LoVo (cell line): ENCODE measurements at regions not wholly inside any gene's neighbourhood (a gene's known extent, or its start where the extent isn't known, plus 50 kb on each side); places are given as distances from the start of the nearest gene placed in this dataset.
"Not testable (repeated sequence)": the region's sequence is repeated elsewhere in the genome, so short reads cannot be mapped to it uniquely, and the experiment has no call there.

ENCODE experiments used
- DNase-seq: peaks from one replicate; pipeline ENCODE4 v3.0.0-alpha.2; 2016; ENCODE audit warnings: low spot score

DNA sequence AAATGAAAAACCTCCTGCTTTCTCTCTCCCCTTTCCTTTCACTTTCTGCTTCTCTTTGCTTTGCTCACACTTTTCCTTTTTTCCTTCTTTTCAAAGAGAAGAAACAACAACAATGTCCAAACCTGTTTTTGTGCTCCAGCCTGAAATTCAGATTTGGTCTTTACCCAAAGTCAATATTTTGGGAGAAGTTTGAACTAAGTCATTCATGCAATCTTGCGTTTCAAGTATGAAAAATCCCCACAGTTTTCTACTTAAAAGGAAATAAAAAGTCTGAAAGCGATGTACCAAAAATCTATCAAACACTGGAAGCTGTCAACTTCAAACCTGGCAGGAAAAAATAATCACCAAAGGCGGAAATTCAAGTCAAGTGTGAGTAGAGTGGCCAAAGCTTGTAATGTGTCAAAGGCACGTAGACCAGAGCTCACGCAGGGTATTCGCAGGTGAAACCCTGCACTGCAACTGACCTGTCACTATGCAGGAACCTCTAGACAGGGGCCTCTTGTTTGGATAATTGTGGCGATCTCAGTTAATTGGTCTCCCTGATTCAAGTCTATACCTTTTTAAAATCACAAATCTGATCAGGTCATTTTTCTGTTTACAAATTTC, 118.8 kb upstream of the GALNT15 start:
- no peak for DNase-seq

DNA sequence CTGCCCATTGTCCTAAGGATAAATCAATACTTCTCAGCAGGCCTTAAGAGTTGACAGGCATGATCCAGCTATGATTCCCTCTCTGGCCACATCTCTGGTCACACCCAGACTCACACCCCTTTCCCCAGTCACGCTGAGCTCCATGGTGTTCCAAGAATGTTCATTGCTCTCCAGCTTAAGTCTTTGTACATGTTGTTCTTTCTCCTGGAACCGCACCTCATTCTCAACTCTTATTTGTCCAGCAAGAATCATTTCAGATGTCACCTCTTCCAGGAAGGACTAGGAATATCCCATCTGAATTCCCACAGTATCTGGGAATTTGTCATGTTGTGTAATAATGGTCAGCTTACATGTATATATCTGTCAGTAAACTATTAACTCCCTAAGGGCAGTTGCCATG, 118.3 kb upstream of the GALNT15 start:
- no peak for DNase-seq

DNA sequence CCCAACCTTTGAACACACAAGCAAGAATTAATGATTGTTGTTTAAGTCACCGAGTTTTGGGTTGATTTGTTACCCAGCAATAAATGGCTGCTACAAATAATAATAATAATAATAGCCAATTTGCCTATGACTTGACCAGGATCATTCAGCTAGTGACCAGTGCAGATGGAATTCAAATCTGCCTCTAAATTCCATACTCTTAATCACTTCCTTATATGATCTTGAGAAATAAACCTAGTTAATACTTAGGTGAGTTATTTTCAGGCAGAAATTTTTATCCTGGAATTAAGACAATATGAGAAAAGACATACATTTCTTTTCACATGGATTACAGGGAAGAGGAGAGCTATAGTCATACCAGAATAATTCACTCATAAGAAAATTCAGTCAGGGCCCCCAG, 116.0 kb upstream of the GALNT15 start:
- no peak for DNase-seq

DNA sequence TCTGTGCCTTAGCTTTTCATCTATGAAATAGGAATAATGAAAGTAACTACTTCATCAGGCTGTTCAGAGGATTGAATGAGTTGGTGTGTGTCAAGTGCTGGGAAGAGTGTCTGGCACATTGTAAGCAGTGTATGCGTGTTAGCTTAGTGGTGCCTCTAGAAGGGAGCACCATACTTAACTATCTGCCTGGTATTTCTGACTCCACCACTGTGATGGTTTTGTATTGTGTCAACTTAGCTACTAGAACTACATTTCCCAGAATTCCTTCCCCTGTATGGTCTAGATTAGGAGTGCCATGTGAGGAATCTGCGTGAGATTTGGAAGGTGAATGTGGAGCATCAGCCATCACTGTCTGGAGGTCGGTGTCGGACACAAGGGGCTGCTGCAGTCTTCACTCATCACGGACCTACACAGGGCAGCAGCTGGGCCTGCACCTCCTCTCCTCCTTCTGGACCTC, 115.4 kb upstream of the GALNT15 start:
- DNase-seq, result no peak

DNA sequence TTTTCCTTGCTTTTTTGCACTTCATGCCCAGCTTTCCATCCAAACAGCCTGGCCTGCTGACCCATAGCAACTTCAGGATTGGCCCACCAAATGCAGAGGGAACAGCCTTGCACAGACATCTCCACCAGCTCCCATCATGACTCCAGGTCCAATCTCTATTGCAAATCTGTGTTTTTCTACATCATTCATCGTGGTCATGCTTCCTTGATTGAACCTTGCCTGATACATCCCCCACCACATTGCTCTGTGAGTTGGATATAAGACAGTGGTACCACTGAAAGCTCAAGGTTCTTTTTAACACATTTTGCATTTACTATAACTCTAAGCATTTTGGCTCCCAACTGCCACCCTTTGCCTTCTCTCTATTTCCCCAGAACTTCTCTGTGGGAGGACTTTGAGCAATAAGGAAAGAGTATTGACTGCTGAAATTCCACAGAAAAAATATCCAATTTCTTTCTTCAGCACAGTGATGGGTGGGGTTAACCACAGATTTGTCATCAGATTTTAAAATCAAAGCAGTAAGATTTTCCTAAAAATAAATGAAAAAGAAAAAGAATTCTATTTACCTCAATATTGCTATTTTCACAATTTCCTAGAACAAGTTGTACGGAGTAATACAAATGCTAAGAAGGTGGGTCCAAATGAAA, 114.6 kb upstream of the GALNT15 start:
- no peak for DNase-seq

DNA sequence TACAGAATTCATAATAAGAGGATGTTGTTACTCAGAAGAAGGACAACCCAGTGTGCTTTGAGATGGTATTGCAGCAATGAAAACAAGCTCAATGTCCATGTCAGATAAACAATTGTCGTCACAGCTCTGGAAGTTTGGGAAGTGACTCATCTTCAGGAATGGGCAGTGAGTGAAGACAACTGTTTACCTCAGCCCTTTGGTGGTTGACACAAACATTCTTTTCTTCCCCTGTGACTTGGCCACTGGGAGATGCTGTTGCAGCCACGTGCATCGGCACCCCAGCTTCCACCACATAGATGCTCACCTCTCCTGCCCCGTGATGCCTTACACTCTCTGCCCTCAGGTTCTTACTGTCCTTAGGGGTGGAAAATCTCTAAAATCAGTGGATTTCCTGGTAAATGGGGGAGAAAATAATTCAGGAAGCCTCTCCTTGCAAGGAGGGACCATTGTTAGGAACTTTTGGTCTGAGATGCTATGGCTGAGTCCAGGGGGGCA, 114.1 kb upstream of the GALNT15 start:
- DNase-seq, result peak; percentile 87

DNA sequence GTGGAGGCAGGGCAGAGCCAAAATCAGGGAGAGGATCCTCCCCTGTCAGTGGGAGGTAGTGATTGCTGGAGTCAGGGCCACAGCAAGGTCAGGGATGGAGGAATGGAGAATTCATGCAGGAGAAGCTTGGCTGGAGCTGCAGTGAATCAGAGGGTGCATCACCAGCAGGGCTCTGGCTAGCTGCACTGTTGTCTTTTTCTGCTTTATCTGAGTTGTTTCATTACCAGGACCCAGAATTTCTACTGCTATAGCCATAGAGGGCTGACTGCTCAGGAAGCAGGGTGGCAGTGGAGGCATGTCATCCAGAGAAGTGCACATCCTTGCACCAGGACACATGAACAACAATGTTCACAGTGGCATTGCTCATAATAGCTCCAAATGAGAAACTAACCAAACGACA, 113.5 kb upstream of the GALNT15 start:
- DNase-seq, result no peak

DNA sequence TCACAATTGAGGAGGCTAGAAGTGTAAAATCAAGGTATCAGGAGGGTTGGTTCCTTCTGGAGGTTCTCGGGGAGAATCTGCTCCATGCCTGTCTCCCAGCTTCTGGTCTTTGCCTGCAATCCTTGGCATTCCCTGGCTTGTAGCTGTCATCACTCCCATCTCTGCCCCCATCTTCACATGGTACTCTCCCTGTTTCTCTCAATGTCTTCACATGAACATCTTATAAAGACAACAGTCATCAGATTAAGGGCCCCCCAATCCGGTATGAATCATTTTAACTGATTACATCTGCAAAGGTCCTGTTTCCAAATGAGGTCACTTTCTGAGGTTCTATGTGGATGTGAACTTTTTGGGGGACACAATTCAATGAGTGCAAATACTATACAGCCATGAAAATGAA, 113.0 kb upstream of the GALNT15 start:
- DNase-seq, result no peak

DNA sequence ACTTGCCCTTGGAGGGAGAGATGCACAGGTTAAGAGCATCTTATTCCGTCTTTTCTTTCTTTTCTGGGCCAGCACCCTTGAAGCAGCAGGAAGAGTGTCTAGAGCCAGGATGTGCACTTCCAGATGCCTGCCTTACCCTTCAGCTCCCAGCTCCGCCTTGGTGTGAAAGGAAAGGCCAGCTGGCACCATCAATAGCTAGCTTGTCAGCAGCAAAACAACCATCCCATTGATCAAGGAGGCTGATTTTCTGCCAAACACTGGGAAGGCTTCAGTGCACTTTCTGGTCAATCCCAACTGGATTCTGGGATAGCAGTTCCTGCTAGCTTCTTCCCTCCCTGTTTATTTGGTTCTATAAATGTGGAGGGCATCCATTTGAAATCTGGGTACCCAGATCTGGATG, 110.9 kb upstream of the GALNT15 start:
- DNase-seq, result no peak

DNA sequence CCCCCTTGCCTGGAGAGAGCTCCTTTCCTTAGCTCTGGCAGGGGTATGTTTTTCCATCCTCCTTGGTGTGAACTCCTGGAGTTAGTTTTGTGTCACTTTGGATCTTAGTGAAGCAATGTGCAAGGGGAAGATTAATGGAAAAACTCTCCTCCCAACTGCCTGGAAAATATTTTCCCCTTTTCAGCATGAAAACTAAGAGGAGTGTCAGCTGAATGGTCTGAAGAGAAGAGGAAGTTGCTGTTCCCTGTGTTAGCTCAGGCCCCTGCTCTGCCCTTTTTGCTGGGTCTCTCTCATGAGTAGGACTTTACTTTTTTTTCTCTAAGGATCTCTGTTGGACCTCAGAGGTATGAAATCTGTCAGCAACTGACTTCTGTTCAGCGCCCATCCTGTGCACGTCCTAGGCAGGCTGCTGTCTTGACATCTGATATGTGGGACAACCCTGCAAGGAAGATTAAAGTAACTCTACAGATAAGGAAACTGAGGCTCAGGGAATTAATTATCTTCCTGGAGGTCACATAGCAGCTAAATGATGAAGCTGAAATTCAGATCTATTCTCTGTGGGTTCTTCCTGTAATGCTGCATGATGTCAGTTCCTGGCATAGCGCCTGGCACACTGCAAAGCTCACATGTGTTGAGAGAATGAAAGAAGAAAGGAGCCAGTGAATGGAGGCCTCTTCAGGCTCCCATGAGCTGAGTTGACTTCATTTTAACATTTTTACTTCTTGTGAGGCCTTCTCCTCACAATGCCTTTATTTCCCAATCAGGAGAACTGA, 109.7 kb upstream of the GALNT15 start:
- no peak for DNase-seq

DNA sequence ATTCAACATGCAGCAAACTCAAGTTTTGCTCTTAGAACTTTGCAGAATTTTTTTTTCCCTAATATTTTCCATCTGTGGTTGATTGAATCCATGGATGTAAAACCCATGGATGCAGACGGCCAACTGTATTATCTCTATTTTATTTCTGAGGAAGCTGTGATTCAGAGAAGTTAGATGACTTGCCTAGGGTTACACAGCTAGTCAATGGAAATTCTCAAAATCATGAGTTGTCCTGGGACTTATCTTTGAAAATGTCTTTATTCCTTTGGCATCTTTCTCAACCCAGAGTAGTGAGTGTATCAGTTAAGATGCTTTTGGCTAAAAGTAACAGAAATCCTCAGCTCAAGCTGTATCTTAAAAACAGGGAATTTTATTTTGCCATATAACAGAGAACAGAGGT, 107.9 kb upstream of the GALNT15 start:
- no peak for DNase-seq

DNA sequence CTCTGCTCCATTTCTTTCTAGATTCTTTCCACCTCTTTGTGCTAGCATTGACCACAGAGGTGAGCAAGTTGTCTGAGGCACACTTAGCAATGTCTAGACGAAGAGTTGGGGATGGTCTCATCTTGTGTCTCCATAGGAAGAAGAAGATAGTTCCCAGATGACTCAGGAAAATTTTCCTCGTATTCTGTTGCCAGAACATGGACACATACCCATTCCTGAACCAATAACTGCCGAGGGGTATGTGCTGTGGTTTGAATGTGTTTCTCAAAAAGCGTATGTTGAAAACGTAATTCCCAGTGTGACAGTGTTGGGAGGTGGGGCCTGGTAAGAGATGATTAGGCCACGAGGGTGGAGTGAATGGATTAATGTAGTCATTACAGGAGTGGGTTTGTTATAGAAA, 107.5 kb upstream of the GALNT15 start:
- DNase-seq, result no peak

DNA sequence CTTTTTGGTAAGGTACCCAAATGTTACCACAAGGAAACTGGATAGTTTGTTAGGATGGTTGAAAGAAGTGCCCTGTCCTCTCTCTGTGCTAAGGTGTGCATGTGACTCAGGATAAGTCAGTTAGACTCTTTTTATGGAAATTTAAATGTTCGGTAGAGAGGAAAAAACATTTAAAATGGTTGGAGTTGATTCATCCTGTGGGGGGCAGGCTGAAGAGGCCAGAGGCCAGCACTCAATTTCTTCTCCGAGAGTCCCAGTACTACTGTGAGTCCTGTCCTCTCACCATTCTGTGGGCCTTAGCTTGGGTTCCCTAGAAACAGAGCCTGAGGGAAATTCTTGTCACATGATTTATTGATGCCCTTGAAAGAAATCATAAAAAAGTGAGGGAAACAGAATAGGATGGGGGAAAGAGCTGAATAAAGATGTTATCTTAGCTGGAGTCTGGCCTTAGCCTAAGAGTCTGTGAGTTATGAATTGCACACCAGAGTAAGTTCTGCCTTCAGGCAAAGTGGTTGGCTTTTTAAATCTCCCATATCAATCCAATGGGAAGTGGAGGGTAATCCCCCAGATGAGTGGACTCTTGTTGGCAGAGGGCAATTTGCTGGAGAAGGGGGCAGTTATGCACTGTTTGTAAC, 106.5 kb upstream of the GALNT15 start:
- no peak for DNase-seq

DNA sequence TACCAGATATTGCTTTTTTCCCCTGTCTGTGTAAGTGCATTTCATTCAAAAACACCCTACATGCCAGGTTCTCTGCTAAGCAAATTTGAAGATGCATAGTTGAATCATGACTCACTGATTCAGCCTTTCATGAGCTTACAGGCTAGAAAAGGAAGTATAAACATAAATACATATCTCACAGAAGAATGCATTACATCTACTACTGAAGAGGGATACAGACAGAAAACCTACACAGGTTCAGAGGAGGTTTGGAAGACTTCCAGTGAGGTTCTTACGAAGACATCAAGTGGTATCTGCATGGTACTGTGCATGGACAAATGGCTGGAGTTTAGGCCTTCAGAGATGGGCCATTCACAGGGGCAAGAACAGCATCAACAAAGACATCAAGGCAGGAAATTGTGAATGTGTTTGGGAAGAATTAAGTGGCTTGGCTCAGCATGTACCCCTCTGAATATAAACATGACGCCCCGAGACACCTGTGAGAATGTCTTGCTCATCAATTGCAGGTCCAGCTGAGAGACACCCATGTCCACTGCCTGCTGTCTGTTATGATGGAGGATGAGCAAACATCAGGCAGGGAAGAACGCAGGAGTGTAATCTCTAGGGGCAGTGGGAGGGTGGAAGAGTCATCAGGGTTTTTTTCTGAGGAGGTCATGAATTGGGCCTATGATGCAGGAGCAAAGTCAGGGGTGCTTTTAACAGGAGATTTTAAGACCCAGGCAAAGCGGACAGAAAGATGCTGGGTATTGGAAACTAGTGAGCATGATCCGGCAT, 105.1 kb upstream of the GALNT15 start:
- DNase-seq, result peak; percentile 52

DNA sequence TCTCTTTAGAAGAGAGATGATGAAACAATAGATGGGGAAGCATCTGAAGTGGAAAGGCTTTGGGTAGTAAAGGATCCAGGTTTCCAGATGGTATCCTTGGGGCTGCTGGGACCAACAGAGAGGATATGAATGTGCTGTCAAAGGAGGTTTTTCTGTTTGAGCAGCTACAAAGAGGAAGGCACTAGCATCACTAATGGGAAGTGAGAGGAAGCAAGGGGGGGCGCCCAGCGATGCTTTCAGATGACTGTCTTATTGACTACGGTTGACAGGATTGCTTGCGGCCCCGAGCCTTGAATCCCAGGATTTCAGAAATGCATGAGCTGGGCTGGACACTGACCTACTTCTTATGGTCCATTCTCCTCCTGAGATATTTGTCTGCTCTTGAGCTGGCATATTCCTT, 103.8 kb upstream of the GALNT15 start:
- DNase-seq, result no peak

DNA sequence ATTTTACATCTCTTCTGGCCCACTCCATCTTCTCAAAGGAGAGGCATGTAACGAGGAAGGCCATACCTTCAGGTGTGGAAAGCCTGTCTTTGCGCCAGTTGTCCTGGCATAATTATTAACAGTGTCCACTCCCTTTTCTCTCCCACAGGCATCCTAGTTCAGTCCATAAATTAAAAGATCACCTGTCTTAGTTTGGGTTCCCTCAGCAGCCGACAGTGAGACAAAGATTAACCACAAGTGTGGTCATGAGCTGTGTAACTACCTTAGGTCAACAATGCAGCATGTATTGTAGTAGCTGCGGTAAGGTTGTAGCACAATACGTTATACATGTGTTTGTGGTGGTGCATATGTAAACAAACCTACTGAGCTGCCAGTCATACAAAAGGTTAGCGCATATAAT, 103.3 kb upstream of the GALNT15 start:
- DNase-seq, result no peak

DNA sequence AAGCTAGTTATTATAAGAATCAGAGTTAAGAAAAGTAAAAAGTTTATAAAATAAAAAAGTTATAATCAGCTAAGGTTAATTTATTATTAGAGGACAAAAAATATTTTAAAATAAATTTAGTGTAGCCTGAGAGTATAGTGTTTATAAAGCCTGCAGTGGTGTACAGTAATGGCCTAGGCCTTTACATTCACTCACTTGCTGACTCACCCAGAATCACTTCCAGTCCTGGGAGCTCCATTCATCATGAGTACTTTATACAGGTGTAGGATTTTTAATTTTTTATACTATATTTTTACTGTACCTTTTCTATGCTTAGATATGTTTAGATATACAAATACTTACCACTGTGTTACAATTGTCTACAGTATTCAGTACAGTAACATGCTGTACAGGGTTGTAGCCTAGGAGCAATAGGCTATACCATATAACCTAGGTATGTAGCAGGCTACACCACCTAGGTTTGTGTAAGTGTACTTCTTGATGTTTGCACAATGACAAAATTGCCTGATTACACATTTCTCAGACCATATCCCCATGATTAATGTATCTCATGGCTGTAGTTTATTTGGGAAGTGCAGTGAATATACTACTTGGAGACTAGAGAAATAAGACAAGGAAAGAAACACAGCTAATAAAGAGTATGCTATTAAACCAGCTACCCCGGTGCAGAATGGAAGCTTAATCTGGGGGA, 101.9 kb upstream of the GALNT15 start:
- DNase-seq, result no peak

DNA sequence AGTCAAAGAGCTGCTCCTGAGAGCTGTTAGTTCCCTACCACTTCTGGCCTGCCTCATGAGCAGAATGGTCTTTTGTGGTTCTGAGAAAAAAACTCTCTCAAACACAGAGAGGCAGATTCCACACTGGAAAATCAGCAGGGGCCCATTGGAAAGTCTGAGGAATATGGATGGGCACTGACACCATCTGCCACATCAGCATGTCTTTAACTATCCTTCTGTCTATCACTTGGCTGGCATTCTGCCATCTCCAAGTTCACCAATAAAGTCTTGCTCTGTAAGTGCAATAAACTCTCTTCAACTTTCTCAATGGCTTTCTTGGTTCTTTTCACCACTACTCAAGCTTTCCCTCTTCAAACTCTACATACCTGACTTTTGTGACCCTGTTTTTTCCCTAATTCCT, 101.3 kb upstream of the GALNT15 start:
- DNase-seq, result no peak

DNA sequence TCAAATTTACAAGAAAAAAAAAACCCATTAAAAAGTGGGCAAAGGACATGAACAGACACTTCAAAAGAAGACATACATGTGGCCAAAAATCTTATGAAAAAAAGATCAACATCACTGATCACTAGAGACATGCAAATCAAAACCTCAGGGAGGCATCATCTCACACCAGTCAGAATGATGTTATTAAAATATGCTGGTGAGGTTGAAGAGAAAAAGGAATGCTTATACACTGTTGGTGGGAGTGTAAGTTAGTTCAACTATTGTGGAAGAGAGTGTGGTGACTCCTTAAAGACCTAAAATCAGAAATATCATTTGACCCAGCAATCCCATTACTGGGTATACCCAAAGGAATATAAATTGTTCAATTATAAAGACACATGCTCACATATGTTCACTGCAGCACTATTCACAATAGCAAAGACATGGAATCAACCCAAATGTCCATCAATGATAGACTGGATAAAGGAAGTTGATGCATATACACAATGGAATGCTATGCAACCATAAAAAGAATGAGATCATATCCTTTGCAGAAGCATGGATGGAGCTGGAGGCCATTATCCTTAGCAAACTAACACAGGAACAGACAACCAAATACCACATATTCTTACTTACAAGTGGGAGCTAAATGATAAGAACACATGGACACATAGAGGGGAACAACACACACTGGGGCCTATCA, 100.3 kb upstream of the GALNT15 start:
- DNase-seq, result not testable (repeated sequence)

DNA sequence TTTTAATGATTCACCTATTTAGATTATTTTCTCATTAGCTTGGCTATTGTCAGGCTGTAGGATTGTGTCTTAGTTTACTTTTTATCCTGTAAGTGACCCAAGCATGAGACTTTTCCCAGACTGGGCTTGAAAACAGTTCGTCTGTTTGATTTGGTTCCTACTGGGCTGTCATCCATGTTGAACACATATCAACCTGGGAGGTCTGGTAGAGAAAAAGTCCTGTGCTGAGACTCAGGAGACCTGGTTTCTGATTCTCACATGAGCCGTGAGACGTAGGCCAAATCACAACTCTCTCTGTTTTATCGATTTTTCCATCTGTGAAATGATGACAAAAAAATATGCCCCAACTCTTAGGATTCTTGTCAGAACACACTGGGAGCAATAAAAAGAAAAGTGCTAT, 98.8 kb upstream of the GALNT15 start:
- DNase-seq, result no peak

DNA sequence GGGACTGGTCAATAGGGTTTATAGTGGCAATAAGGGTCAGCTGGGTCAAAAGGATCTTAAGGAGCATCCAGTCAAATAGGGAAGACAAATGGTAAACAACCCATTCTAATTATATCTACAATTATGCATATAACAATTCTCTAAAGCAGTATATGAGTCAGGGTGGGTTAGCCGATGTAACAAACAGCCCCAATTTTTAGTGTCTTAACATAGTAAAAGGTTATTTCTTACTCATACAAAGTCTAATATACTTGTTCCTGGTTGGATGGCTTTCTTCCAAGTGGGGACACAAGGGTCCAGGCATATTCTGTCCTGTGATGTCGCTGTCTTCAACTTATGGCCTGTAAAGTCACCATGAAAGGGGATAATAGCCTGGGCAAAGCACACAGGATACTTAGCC, 97.9 kb upstream of the GALNT15 start:
- no peak for DNase-seq
